Glutamatergic neuron (in vitro differentiated cells): ENCODE measurements at regions not wholly inside any gene's neighbourhood (a gene's known extent, or its start where the extent isn't known, plus 50 kb on each side); places are given as distances from the start of the nearest gene placed in this dataset.

Experiments
- DNase-seq: peaks from one replicate; pipeline ENCODE4 v3.0.0; 2022
- H3K27ac Mint-ChIP-seq: one replicate; pipeline ENCODE4 v1.8.0; 2020; ENCODE audit warnings: mild to moderate bottlenecking, mixed read lengths, inconsistent platforms; ENCODE audit not compliant: unreplicated experiment
- H3K27me3 Mint-ChIP-seq: one replicate; pipeline ENCODE4 v1.8.0; 2020; ENCODE audit warnings: mild to moderate bottlenecking, moderate library complexity, mixed read lengths, inconsistent platforms; ENCODE audit not compliant: unreplicated experiment
- H3K36me3 Mint-ChIP-seq: one replicate; pipeline ENCODE4 v1.8.0; 2020; ENCODE audit warnings: mild to moderate bottlenecking, mixed read lengths, inconsistent platforms; ENCODE audit not compliant: unreplicated experiment
- H3K4me1 Mint-ChIP-seq: one replicate; pipeline ENCODE4 v1.8.0; 2020; ENCODE audit warnings: mild to moderate bottlenecking, low read depth, mixed read lengths, inconsistent platforms; ENCODE audit not compliant: unreplicated experiment
- H3K4me3 Mint-ChIP-seq: one replicate; pipeline ENCODE4 v1.8.0; 2020; ENCODE audit warnings: mild to moderate bottlenecking, mixed read lengths, inconsistent platforms; ENCODE audit not compliant: unreplicated experiment
- H3K9me3 Mint-ChIP-seq: one replicate; pipeline ENCODE4 v1.8.0; 2020; ENCODE audit warnings: mild to moderate bottlenecking, moderate library complexity, mixed read lengths, inconsistent platforms; ENCODE audit not compliant: unreplicated experiment
- CTCF ChIP-seq: fragments of 200-600 bp; sonication (generic); IDR thresholded peaks from one replicate; pipeline ENCODE4 v1.5.0; 2021; ENCODE audit not compliant: partially characterized antibody, unreplicated experiment

GRCh38 chr3:82672966-82673365 lies 911.5 kb upstream of the GBE1 start:
- H3K27ac Mint-ChIP-seq, result no peak overlapping the region
- no peaks in the 10 kb centered on the region for H3K27me3 Mint-ChIP-seq

GRCh38 chr3:82671466-82671865 lies 910.0 kb upstream of the GBE1 start:
- DNase-seq, result no peak
- peaks cover 2% of the 10 kb centered on the region for H3K9me3 Mint-ChIP-seq
- H3K27me3 Mint-ChIP-seq, result no peaks in the 10 kb centered on the region
- no peak overlapping the region for H3K4me3 Mint-ChIP-seq
- H3K27ac Mint-ChIP-seq, result no peak overlapping the region
- H3K4me1 Mint-ChIP-seq, result no peaks in the 10 kb centered on the region
- no peaks in the 10 kb centered on the region for H3K36me3 Mint-ChIP-seq
- no peak for TF ChIP-seq CTCF

More at GRCh38 chr3:82672966-82673365, 911.5 kb upstream of the GBE1 start:
- TF ChIP-seq CTCF, result no peak
- Mint-ChIP-seq H3K9me3 (peaks cover 2% of the 10 kb centered on the region), H3K36me3 (no peaks in the 10 kb centered on the region), H3K4me3 (no peak overlapping the region), H3K4me1 (no peaks in the 10 kb centered on the region)
- no peak for DNase-seq

GRCh38 chr3:82654708-82655107 lies 893.3 kb upstream of the GBE1 start:
- H3K27me3 Mint-ChIP-seq, result no peaks in the 10 kb centered on the region
- no peaks in the 10 kb centered on the region for H3K36me3 Mint-ChIP-seq
- H3K27ac Mint-ChIP-seq, result no peak overlapping the region
- H3K4me1 Mint-ChIP-seq, result no peaks in the 10 kb centered on the region
- H3K4me3 Mint-ChIP-seq, result no peak overlapping the region
- no peak for TF ChIP-seq CTCF
- H3K9me3 Mint-ChIP-seq, result no peaks in the 10 kb centered on the region
- DNase-seq, result no peak

GRCh38 chr3:82643948-82644347 lies 882.5 kb upstream of the GBE1 start:
- Mint-ChIP-seq H3K27me3 (no peaks in the 10 kb centered on the region), H3K9me3 (no peaks in the 10 kb centered on the region), H3K27ac (no peak overlapping the region), H3K36me3 (no peaks in the 10 kb centered on the region), H3K4me3 (no peak overlapping the region), H3K4me1 (no peaks in the 10 kb centered on the region)
- DNase-seq, result no peak
- TF ChIP-seq CTCF, result no peak

- DNase-seq, result no peak
- Mint-ChIP-seq H3K4me1 (no peaks in the 10 kb centered on the region), H3K27me3 (no peaks in the 10 kb centered on the region), H3K9me3 (no peaks in the 10 kb centered on the region), H3K27ac (no peak overlapping the region), H3K36me3 (no peaks in the 10 kb centered on the region), H3K4me3 (no peak overlapping the region)
- TF ChIP-seq CTCF, result no peak
These were observed 880.3 kb upstream of the GBE1 start for GRCh38 chr3:82641701-82642100.
